Panc1 (cell line): ENCODE measurements at regions not wholly inside any gene's neighbourhood (a gene's known extent, or its start where the extent isn't known, plus 50 kb on each side); places are given as distances from the start of the nearest gene placed in this dataset.

Experiments used
- POLR2AphosphoS5 ChIP-seq: IDR thresholded peaks from 2 replicates; pipeline ENCODE4 v1.6.1; 2012; ENCODE audit warnings: mild to moderate bottlenecking, low read depth, low read length, moderate library complexity
- TF ChIP-seq, protein P1 (sequence below): fragments of 450-650 bp; IDR thresholded peaks from 2 replicates; pipeline ENCODE4 v1.5.1; 2017; ENCODE audit warnings: mild to moderate bottlenecking

GRCh38 chr16:66271074-66272060 is 95.1 kb upstream of the CDH5 start:
- TF ChIP-seq, protein P1, sequence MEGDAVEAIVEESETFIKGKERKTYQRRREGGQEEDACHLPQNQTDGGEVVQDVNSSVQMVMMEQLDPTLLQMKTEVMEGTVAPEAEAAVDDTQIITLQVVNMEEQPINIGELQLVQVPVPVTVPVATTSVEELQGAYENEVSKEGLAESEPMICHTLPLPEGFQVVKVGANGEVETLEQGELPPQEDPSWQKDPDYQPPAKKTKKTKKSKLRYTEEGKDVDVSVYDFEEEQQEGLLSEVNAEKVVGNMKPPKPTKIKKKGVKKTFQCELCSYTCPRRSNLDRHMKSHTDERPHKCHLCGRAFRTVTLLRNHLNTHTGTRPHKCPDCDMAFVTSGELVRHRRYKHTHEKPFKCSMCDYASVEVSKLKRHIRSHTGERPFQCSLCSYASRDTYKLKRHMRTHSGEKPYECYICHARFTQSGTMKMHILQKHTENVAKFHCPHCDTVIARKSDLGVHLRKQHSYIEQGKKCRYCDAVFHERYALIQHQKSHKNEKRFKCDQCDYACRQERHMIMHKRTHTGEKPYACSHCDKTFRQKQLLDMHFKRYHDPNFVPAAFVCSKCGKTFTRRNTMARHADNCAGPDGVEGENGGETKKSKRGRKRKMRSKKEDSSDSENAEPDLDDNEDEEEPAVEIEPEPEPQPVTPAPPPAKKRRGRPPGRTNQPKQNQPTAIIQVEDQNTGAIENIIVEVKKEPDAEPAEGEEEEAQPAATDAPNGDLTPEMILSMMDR = no peak
- TF ChIP-seq POLR2AphosphoS5 = no peak
